Activated CD4-positive, alpha-beta T cell treated with anti-CD3 and anti-CD28 coated beads, Interleukin-2, amount 50 U/mL, for 48 hours (primary cell): ENCODE measurements at regions not wholly inside any gene's neighbourhood (a gene's known extent, or its start where the extent isn't known, plus 50 kb on each side); places are given as distances from the start of the nearest gene placed in this dataset.
"Not testable (repeated sequence)": the region's sequence is repeated elsewhere in the genome, so short reads cannot be mapped to it uniquely, and the experiment has no call there.

Experiments
- DNase-seq, 2 experiments: peaks; one replicate each; pipeline ENCODE4 v3.0.0-alpha.2; 2020

GRCh38 chr1:80363689-80364475 lies 1357.4 kb upstream of the ADGRL4 start:
- no peak for DNase-seq

GRCh38 chr1:80359666-80360065 lies 1353.1 kb upstream of the ADGRL4 start:
- no peak for DNase-seq

- no peak for DNase-seq
Observed at GRCh38 chr1:80349218-80349617, 1342.7 kb upstream of the ADGRL4 start.

GRCh38 chr1:80341021-80341420 lies 1334.5 kb upstream of the ADGRL4 start:
- no peak for DNase-seq

GRCh38 chr1:80318108-80318507 lies 1311.6 kb upstream of the ADGRL4 start:
- DNase-seq: no peak

- DNase-seq: no peak
Observed at GRCh38 chr1:80310703-80311245, 1304.2 kb upstream of the ADGRL4 start.

GRCh38 chr1:80305466-80305865 lies 1298.9 kb upstream of the ADGRL4 start:
- no peak for DNase-seq

- no peak for DNase-seq
Observed at GRCh38 chr1:80293818-80294217, 1287.3 kb upstream of the ADGRL4 start.

- DNase-seq: not testable (repeated sequence)
Observed at GRCh38 chr1:80288750-80289149, 1282.2 kb upstream of the ADGRL4 start.

- DNase-seq: no peak
Observed at GRCh38 chr1:80282536-80282935, 1276.0 kb upstream of the ADGRL4 start.

- DNase-seq: no peak
Observed at GRCh38 chr1:80278936-80279335, 1272.4 kb upstream of the ADGRL4 start.

- DNase-seq: no peak
Observed at GRCh38 chr1:80274256-80274655, 1267.7 kb upstream of the ADGRL4 start.

- DNase-seq: no peak
Observed at GRCh38 chr1:80272495-80272894, 1266.0 kb upstream of the ADGRL4 start.

- no peak for DNase-seq
Observed at GRCh38 chr1:80258659-80259058, 1252.1 kb upstream of the ADGRL4 start.

GRCh38 chr1:80251591-80251990 lies 1245.1 kb upstream of the ADGRL4 start:
- no peak for DNase-seq

GRCh38 chr1:80251171-80251570 lies 1244.6 kb upstream of the ADGRL4 start:
- no peak for DNase-seq

GRCh38 chr1:80250573-80251168 lies 1244.1 kb upstream of the ADGRL4 start:
- DNase-seq: no peak

- DNase-seq: no peak
Observed at GRCh38 chr1:80249699-80250098, 1243.2 kb upstream of the ADGRL4 start.

GRCh38 chr1:80248886-80249285 lies 1242.4 kb upstream of the ADGRL4 start:
- DNase-seq: no peak

GRCh38 chr1:80245813-80246212 lies 1239.3 kb upstream of the ADGRL4 start:
- no peak for DNase-seq

- no peak for DNase-seq
Observed at GRCh38 chr1:80244372-80244771, 1237.8 kb upstream of the ADGRL4 start.

- DNase-seq: no peak
Observed at GRCh38 chr1:80241566-80241965, 1235.0 kb upstream of the ADGRL4 start.

- no peak for DNase-seq
Observed at GRCh38 chr1:80225510-80225909, 1219.0 kb upstream of the ADGRL4 start.

- no peak for DNase-seq
Observed at GRCh38 chr1:80221319-80221718, 1214.8 kb upstream of the ADGRL4 start.
